Omental fat pad (tissue), 3 donors: ENCODE measurements at regions not wholly inside any gene's neighbourhood (a gene's known extent, or its start where the extent isn't known, plus 50 kb on each side); places are given as distances from the start of the nearest gene placed in this dataset.
"Not testable (repeated sequence)": the region's sequence is repeated elsewhere in the genome, so short reads cannot be mapped to it uniquely, and the experiment has no call there.

Source experiments
- ATAC-seq: fragments of 150-250 bp; one replicate; pipeline ENCODE4 v1.9.1; 2016; ENCODE audit warnings: mild to moderate bottlenecking, moderate library complexity; ENCODE audit not compliant: low FRiP score
- DNase-seq: peaks from one replicate; pipeline ENCODE4 v3.0.0-alpha.2; 2019; ENCODE audit warnings: low spot score
- CTCF ChIP-seq, 3 donors: fragments of 450-650 bp; IDR thresholded peaks; one replicate each; pipeline ENCODE4 v1.5.1; 2016 to 2017; ENCODE audit warnings: antibody characterized with exemption in 3 of 3, mild to moderate bottlenecking in 3 of 3, moderate library complexity in 2 of 3

DNA sequence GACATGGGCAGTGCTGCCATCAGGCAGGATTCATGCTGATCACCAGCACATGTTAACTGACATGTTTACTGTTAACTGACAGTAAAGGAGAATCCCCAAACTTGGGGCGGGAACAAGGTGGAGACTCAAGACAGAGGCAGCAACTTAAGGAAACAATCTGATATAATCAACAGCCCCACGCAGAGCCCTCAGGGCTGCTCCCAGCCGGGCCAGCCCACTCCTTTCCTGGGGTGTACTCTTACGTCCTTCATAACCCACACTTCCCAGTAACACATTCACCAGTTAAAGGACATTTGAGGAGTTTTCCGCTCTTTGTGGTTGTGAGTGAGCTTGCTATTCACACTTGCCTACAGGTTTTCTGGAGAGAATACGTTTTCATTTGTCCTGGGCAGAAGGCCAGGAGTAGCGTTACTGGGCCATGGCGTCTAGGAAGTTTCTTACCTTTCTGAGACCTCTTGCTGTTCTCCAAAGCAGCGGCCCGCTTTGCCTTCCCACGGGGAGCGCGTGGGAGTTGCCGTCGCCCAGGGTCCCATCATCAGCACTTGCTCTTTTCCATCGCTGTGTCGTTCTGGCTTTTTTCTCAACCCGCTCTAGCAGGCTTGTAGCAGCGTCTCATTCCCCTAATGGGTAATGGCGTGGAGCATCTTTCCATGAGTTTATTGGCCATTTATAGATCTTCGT lies 56.4 kb downstream of the FOXF2 start:
- TF ChIP-seq CTCF (IDR thresholded peaks at IDR 0.05), result no peak
- no peak for DNase-seq
- no peak for ATAC-seq

DNA sequence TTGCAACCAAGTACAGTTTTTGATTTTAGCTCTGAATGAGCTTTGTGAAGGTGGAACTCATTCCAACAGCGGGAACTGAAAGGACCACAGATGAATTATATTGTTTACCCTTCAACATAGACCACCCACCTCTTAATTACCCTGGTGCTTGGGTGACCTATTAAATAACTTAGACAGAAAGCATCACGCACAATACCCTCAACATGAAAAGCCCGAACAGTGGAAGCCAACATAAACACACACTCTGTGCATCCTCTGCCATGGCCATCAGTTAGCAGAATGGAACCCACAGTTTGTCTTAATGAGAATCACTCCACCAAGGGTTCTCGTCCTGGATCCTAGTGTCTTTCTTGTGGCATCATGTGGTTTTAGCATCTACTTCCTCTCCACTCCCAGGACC lies 60.5 kb downstream of the FOXF2 start:
- ATAC-seq (no peak), DNase-seq (no peak)
- TF ChIP-seq CTCF (IDR thresholded peaks at IDR 0.05), result no peak

GRCh38 chr6:1453024-1453423 lies 63.6 kb downstream of the FOXF2 start:
- ATAC-seq (no peak), DNase-seq (no peak)
- no peak for TF ChIP-seq CTCF (IDR thresholded peaks at IDR 0.05)

DNA sequence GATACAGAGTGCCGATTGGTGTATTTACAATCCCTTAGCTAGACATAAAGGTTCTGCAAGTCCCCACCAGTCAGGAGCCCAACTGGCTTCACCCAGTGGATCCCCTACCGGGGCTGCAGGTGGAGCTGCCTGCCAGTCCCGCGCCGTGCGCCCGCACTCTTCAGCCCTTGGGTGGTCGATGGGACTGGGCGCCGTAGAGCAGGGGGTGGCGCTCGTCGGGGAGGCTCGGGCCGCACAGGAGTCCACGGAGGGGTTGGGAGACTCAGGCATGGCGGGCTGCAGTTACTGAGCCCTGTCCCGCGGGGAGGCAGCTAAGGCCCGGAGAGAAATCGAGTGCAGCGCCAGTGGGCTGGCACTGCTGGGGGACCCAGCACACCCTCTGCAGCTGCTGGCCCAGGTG lies 67.4 kb downstream of the FOXF2 start:
- not testable (repeated sequence) for ATAC-seq, DNase-seq

DNA sequence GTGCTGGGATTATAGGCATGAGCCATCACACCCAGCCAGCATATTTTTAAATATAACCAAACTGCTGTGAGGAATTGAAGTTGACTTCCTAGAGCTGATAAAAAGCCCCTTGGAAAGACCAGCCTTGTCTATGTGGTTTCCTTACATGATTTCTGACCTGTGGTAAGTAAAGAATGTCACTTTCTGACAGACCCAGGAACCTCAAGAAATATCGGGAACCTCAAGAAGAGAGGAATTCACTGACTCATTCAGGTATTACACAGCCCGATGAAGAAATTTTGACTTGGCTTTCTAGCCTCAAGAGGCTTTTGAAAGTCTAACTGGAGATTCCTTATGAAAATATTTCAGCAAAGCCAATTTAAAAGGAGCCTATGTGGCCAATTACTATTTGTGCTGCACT lies 71.8 kb downstream of the FOXF2 start:
- ATAC-seq (no peak), DNase-seq (no peak)
- TF ChIP-seq CTCF (IDR thresholded peaks at IDR 0.05), result no peak

GRCh38 chr6:1461736-1462135 lies 72.4 kb downstream of the FOXF2 start:
- no peak for TF ChIP-seq CTCF (IDR thresholded peaks at IDR 0.05)
- ATAC-seq (no peak), DNase-seq (no peak)

DNA sequence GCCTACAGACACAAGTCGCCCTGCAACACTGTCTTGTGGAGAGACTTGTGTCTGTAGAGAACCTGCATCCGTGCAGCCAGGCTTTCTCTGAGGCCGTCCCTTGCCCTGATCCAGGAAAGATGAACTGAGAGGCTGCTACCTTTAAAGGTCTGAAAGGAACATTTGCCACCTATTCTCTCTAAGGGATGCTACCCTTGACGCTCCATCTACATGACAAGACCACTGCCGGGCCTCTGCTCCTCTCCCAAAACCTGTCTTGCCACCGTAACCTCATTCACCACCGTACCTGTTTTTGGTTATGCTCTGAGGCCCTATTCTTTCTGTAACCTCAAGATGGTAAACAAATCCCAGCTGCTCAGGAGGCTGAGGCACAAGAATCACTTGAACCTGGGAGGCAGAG lies 73.9 kb downstream of the FOXF2 start:
- no peak for ATAC-seq
- DNase-seq, result no peak
- no peak for TF ChIP-seq CTCF (IDR thresholded peaks at IDR 0.05)
